Astrocyte of the spinal cord (primary cell): ENCODE measurements at regions not wholly inside any gene's neighbourhood (a gene's known extent, or its start where the extent isn't known, plus 50 kb on each side); places are given as distances from the start of the nearest gene placed in this dataset.

Experiments used
- DNase-seq: peaks from one replicate; pipeline ENCODE4 v3.0.0; 2011; ENCODE audit warnings: low read depth, low spot score
- H3K4me3 ChIP-seq: 2 replicates; pipeline ENCODE4 v1.5.1; 2011; ENCODE audit warnings: low read depth, mild to moderate bottlenecking, low read length, moderate library complexity
- CTCF ChIP-seq: IDR thresholded peaks from 2 replicates; pipeline ENCODE4 v1.5.1; 2012; ENCODE audit warnings: low read depth, mild to moderate bottlenecking, low read length, inconsistent platforms
- in situ Hi-C: cut with HindIII; loops from 2 replicates; pipeline ENCODE4 v1.10.0; 2017; ENCODE audit warnings: low sequenced_read_pairs

- DNase-seq, result no peak
- in situ Hi-C loops, result no loop called here
- TF ChIP-seq CTCF, result no peak
- H3K4me3 ChIP-seq, result no peak overlapping the region
Measured at GRCh38 chr2:220662431-220662830, 909.7 kb downstream of the EPHA4 start.

GRCh38 chr2:220663065-220663464 lies 909.0 kb downstream of the EPHA4 start:
- no peak for DNase-seq

GRCh38 chr2:220664272-220665107 lies 907.6 kb downstream of the EPHA4 start:
- no peak for DNase-seq
- no peak overlapping the region for H3K4me3 ChIP-seq
- no peak for TF ChIP-seq CTCF
- in situ Hi-C loops, result no loop called here

More at GRCh38 chr2:220663065-220663464, 909.0 kb downstream of the EPHA4 start:
- in situ Hi-C loops, result no loop called here
- no peak overlapping the region for H3K4me3 ChIP-seq
- no peak for TF ChIP-seq CTCF

- no peak for TF ChIP-seq CTCF
- in situ Hi-C loops, result no loop called here
Measured at GRCh38 chr2:220665108-220665471, 907.0 kb downstream of the EPHA4 start.

GRCh38 chr2:220669324-220669723 lies 902.8 kb downstream of the EPHA4 start:
- no peak overlapping the region for H3K4me3 ChIP-seq
- TF ChIP-seq CTCF, result no peak
- DNase-seq, result no peak
- in situ Hi-C loops, result no loop called here

More at GRCh38 chr2:220665108-220665471, 907.0 kb downstream of the EPHA4 start:
- H3K4me3 ChIP-seq, result no peak overlapping the region
- no peak for DNase-seq

GRCh38 chr2:220670511-220670910 lies 901.6 kb downstream of the EPHA4 start:
- H3K4me3 ChIP-seq, result no peak overlapping the region
- TF ChIP-seq CTCF, result no peak
- in situ Hi-C loops, result no loop called here
- DNase-seq, result peak; percentile 5
